ENCODE measurements at regions not wholly inside any gene's neighbourhood (a gene's known extent, or its start where the extent isn't known, plus 50 kb on each side); places are given as distances from the start of the nearest gene placed in this dataset.

- H3K27ac ChIP-seq: no peak overlapping the region
- no peak for TF ChIP-seq CTCF (IDR thresholded peaks at IDR 0.05)
- H3K4me3 ChIP-seq: no peak overlapping the region
- no peak for DNase-seq (ENCODE audit: low spot score)
Observed at GRCh38 chr6:904994-905393, 212.1 kb upstream of the EXOC2 start.

GRCh38 chr6:903761-904160, 210.8 kb upstream of the EXOC2 start:
- no peak overlapping the region for H3K4me3 ChIP-seq
- TF ChIP-seq CTCF (IDR thresholded peaks at IDR 0.05): no peak
- H3K27ac ChIP-seq: no peak overlapping the region
- DNase-seq (ENCODE audit: low spot score): no peak

GRCh38 chr6:901696-902460, 208.9 kb upstream of the EXOC2 start:
- no peak for TF ChIP-seq CTCF (IDR thresholded peaks at IDR 0.05)
- no peak overlapping the region for H3K4me3 ChIP-seq
- no peak for DNase-seq (ENCODE audit: low spot score)
- no peak overlapping the region for H3K27ac ChIP-seq

DNA sequence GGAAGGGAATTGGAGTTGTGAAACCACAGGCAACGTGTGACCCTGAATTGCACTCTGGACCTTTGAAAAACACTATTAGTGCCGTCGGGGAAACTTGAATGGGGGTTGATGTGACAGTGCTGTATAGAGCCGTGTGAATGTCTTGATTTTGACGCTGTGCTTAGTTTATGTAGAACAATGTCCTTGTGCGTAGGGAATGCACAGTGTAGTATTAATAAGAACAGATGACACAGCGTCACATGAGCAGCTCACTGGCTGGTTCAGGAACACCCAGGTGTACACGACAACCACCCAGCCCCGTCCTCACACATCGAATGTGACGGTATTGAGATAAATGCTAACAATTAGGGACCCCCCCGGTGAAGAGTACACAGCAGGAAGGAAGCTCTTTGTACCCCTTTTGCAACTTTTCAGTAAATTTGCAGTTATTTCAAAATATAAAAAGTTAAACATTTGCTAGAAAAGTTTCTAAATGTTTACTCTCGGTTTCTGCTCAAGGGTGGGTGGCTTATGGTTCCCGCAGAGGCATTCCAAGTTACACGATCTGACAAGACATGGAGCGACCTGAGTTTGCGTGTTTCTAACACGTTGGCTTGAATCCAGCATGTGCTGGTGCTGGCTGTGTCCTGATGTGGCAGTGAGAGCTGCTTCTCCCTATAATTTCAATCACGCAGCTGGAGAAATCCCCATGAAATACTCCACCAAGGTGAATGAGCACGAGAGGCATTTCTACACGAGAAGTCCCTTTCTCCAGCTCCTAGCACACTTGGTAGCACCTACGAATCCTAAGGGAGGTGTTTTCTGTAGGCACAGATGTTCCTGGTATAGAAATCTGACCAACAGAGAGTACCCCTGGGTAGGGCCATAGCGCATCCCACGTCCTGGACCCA, 208.0 kb upstream of the EXOC2 start:
- TF ChIP-seq CTCF (IDR thresholded peaks at IDR 0.05): no peak
- no peak for DNase-seq (ENCODE audit: low spot score)
- H3K4me3 ChIP-seq: no peak overlapping the region
- H3K27ac ChIP-seq: no peak overlapping the region

GRCh38 chr6:897528-898207, 204.7 kb upstream of the EXOC2 start:
- Histone ChIP-seq H3K4me3 (no peak overlapping the region), H3K27ac (no peak overlapping the region)
- TF ChIP-seq CTCF (IDR thresholded peaks at IDR 0.05): no peak
- DNase-seq (ENCODE audit: low spot score): no peak

DNA sequence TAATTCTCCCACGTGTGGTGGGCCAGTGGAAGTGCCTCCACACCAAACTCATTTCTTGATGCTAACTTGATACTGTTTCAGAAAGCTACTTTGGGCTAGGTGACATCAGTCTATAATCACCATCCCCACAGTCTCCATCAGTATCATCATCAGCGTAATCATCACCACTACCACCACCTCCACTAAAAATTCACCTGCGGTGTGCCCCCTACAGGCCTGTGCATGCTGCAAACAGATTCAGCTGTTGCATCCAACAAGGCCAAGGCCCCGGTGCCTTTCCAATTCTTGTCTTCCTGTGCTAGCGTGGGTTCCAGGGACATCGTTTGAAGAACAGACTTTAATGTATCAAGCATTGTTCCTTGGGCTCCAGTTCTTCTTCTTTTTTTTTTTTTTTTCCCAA, 201.3 kb upstream of the EXOC2 start:
- TF ChIP-seq CTCF (IDR thresholded peaks at IDR 0.05): no peak
- DNase-seq (ENCODE audit: low spot score): no peak
- Histone ChIP-seq H3K27ac (no peak overlapping the region), H3K4me3 (no peak overlapping the region)
